ENCODE measurements at regions not wholly inside any gene's neighbourhood (a gene's known extent, or its start where the extent isn't known, plus 50 kb on each side); places are given as distances from the start of the nearest gene placed in this dataset.

DNA sequence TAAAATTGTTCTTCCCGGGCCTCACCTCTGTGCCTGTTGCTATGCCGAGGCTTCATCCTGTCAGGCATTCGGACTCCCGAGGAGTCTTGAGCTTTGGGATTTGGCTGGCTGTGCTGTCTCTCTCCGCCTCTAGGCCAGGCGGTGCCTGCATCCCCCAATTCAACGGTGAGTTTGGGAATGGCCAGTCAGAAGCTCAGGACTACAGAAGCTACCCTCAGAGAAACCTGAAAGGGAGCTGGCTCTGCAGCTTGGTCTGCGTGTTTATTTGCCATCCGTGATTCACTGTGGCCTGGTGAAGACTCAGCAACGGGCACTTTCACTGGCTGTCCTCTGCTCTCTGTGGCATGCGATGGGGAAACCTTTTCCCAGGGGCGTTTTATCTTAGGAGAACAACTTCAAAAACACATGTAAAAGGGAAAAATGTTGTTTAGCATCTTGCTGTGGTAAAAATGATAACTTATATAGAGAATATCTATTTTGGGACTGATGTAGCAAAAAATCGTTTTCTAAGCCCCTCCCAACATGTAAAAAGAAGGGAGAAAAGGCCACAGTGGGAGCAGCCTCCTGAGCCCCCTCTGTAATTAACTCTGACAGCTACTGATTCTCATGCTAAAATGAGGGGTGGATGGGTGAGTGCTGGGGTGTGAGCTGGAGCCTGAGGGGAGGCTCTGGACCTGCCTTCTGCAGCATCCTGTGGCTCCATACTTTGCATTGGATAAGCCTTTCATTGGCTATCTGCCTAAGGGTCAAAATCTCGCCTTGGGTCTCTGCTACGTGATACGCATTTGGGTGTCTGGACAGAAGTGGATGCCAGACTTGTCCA is 103.4 kb upstream of the KLHL25 start:
- TF ChIP-seq ZNF274 (IDR thresholded peaks at IDR 0.05; ENCODE audit: low read depth, low read length) = no peak
- no peak for TF ChIP-seq SUZ12 (IDR thresholded peaks at IDR 0.05; ENCODE audit: extremely low read depth, insufficient read depth, insufficient read length)
